Keratinocyte (primary cell): ENCODE measurements at regions not wholly inside any gene's neighbourhood (a gene's known extent, or its start where the extent isn't known, plus 50 kb on each side); places are given as distances from the start of the nearest gene placed in this dataset.

Source experiments
- DNase-seq: peaks from one replicate; pipeline ENCODE4 v3.0.0-alpha.2; 2011; ENCODE audit warnings: low read depth, missing footprints, low spot score
- FAIRE-seq: peaks from 2 replicates; lab custom pipeline; 2011; peaks lifted over from hg19 to GRCh38; lab: Jason Lieb, UNC
- H2AFZ ChIP-seq: 2 replicates; pipeline ENCODE4 v1.6.0; 2012; ENCODE audit warnings: low read length, control low read depth, inconsistent platforms; ENCODE audit not compliant: control insufficient read depth
- H3K27ac ChIP-seq: 2 replicates; pipeline ENCODE4 v1.5.1; 2011; ENCODE audit warnings: low read length; ENCODE audit not compliant: control insufficient read depth, insufficient read depth
- H3K27me3 ChIP-seq: 3 replicates; pipeline ENCODE4 v1.6.0; 2011; ENCODE audit warnings: low read length; ENCODE audit not compliant: control insufficient read depth, insufficient read depth; ENCODE audit errors: extremely low read depth
- H3K36me3 ChIP-seq, 2 experiments: 2 replicates in 1 of 2; 3 replicates in 1 of 2; pipeline ENCODE4 v1.5.1; 2011; ENCODE audit warnings: low read length in 2 of 2, mild to moderate bottlenecking in 1 of 2; ENCODE audit not compliant: control insufficient read depth in 2 of 2, insufficient read depth in 2 of 2; ENCODE audit errors: extremely low read depth in 1 of 2
- H3K4me1 ChIP-seq: 3 replicates; pipeline ENCODE4 v1.5.1; 2011; ENCODE audit warnings: low read length; ENCODE audit not compliant: control insufficient read depth, insufficient read depth; ENCODE audit errors: extremely low read depth
- H3K4me2 ChIP-seq: 3 replicates; pipeline ENCODE4 v1.6.0; 2011; ENCODE audit warnings: low read depth, low read length; ENCODE audit not compliant: control insufficient read depth, insufficient read depth; ENCODE audit errors: extremely low read depth
- H3K4me3 ChIP-seq, 3 experiments: fragments of 200-600 bp in 1 of 3; sonication (generic) in 1 of 3; 2 replicates in 2 of 3; 3 replicates in 1 of 3; pipeline ENCODE4 v1.5.1; 2011 to 2016; ENCODE audit warnings: low read length in 3 of 3, mild to moderate bottlenecking in 3 of 3, control low read depth in 2 of 3, inconsistent platforms in 1 of 3, low read depth in 1 of 3, mixed read lengths in 1 of 3, mixed run types in 1 of 3, moderate library complexity in 1 of 3; ENCODE audit not compliant: control insufficient read depth in 2 of 3, insufficient read depth in 2 of 3; ENCODE audit errors: extremely low read depth in 1 of 3
- H3K79me2 ChIP-seq: 2 replicates; pipeline ENCODE4 v1.6.0; 2012; ENCODE audit warnings: low read length; ENCODE audit not compliant: control insufficient read depth, insufficient read depth
- H3K9ac ChIP-seq: 3 replicates; pipeline ENCODE4 v1.6.0; 2011; ENCODE audit warnings: low read length; ENCODE audit not compliant: control insufficient read depth, insufficient read depth; ENCODE audit errors: extremely low read depth
- H3K9me1 ChIP-seq: 3 replicates; pipeline ENCODE4 v1.6.0; 2011; ENCODE audit warnings: low read length; ENCODE audit not compliant: control insufficient read depth, insufficient read depth; ENCODE audit errors: extremely low read depth
- H3K9me3 ChIP-seq: 2 replicates; pipeline ENCODE4 v1.5.1; 2012; ENCODE audit warnings: low read depth, low read length; ENCODE audit not compliant: control insufficient read depth
- H4K20me1 ChIP-seq: 3 replicates; pipeline ENCODE4 v1.6.0; 2011; ENCODE audit warnings: low read length; ENCODE audit not compliant: control insufficient read depth, insufficient read depth; ENCODE audit errors: extremely low read depth
- EZH2 ChIP-seq: IDR thresholded peaks from one replicate; pipeline ENCODE4 v1.6.1; 2012; ENCODE audit warnings: inconsistent platforms, mild to moderate bottlenecking, low read length, moderate library complexity
- dilution Hi-C: fragments of 300-500 bp; cut with MboI; formaldehyde crosslinking; loops from one replicate; pipeline ENCODE4 v1.7.0; 2020; ENCODE audit warnings: low sequenced_read_pairs; ENCODE audit not compliant: extremely low pct_ligation_motif_present
- TF ChIP-seq, protein P1 (sequence below), 3 experiments: IDR thresholded peaks in 1 of 3; conservative IDR thresholded peaks in 1 of 3; optimal IDR thresholded peaks in 1 of 3; 2 replicates in 2 of 3; 3 replicates in 1 of 3; pipeline versions ENCODE3 to v1.5.1; 2011; ENCODE audit warnings: low read length in 3 of 3, mild to moderate bottlenecking in 3 of 3, moderate library complexity in 2 of 3, control low read depth in 1 of 3, inconsistent platforms in 1 of 3; ENCODE audit not compliant: insufficient read depth in 2 of 3; ENCODE audit errors: extremely low read depth in 1 of 3

DNA sequence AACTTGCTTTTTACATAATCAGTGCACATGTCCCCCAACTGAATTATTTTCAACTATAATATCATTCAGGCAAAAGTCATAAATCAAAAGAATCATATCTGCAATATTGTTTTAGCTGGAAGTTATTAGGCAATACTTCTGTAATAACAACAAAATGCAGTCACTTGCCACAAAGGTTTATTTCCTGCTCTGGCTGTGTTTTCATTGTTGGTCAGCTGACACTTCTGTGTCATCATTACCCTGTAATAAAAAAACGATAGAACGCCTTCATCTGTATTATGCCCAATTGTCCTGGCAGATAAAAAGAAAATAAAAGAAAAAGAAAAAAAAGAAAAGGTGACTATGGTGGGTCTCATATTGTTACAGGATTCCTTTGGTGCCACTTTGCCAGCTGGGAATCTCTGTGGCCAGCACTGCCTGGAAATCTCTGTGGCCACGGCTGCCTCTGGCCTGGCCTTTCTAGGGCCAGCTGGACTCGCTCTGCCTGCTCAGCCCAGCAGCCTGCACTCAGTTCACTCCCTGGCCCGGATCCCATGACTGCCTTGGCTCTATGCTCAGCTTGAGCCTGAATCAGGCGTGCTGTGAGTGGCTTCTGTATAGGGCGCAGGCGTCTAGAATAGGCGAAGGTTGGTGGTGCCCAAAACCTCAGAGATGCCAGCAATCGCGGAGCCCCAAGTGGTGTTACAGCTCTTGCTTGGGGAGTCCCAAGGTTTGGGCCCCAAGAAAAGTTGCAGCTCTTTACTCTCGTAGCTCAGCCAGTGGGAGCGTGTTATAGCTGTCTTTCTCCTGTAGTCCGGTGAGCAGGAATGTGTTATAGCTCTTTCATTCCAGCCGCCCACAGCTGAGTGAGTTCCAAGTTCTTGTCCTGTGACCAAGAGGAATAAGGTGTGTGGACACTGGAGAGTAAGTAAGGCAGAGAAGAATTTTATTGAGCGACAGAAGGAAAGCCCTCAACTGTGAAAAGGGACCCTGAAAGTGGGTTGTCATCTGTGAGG is 1227.1 kb downstream of the SLITRK1 start:
- H3K4me1 ChIP-seq = no peaks in the 10 kb centered on the region
- H3K27ac ChIP-seq = no peak overlapping the region
- H3K9ac ChIP-seq = no peak overlapping the region
- no peak overlapping the region for H3K4me2 ChIP-seq
- H3K4me3 ChIP-seq = no peak overlapping the region
- H3K27me3 ChIP-seq = no peaks in the 10 kb centered on the region
- H3K9me1 ChIP-seq = no peaks in the 10 kb centered on the region
- no peak for FAIRE-seq
- dilution Hi-C loops = no loop called here
- TF ChIP-seq, protein P1, sequence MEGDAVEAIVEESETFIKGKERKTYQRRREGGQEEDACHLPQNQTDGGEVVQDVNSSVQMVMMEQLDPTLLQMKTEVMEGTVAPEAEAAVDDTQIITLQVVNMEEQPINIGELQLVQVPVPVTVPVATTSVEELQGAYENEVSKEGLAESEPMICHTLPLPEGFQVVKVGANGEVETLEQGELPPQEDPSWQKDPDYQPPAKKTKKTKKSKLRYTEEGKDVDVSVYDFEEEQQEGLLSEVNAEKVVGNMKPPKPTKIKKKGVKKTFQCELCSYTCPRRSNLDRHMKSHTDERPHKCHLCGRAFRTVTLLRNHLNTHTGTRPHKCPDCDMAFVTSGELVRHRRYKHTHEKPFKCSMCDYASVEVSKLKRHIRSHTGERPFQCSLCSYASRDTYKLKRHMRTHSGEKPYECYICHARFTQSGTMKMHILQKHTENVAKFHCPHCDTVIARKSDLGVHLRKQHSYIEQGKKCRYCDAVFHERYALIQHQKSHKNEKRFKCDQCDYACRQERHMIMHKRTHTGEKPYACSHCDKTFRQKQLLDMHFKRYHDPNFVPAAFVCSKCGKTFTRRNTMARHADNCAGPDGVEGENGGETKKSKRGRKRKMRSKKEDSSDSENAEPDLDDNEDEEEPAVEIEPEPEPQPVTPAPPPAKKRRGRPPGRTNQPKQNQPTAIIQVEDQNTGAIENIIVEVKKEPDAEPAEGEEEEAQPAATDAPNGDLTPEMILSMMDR (optimal IDR thresholded peaks at IDR 0.05 in 1 of 3, IDR thresholded peaks at IDR 0.05 in 1 of 3, conservative IDR thresholded peaks at IDR 0.05 in 1 of 3; ENCODE audit: extremely low read depth in 1 of 3, insufficient read depth in 2 of 3, low read length in 3 of 3) = no peak
- TF ChIP-seq EZH2 = no peak
- H3K79me2 ChIP-seq = no peaks in the 10 kb centered on the region
- no peak overlapping the region for H2AFZ ChIP-seq
- H3K36me3 ChIP-seq = no peaks in the 10 kb centered on the region
- no peaks in the 10 kb centered on the region for H3K9me3 ChIP-seq
- no peaks in the 10 kb centered on the region for H4K20me1 ChIP-seq
- DNase-seq = no peak

DNA sequence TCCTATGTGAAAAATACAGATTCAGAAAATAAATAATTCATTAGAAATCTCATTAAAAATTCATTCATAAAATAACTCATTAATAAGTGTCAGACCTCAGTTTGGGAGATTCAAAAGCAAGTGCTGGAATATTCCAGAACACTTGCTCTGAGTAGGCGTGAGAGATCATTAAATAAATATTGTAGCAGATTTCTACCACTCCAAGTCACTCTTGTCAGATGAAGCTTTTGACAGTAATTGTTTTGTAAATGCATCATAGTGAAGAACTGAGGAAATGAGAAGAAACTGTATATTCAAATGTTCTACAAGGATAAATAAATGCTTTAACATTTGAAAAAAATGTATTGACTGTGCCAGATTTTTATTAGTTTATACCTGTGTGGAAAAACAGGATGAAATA is 1228.1 kb downstream of the SLITRK1 start:
- TF ChIP-seq, protein P1 (optimal IDR thresholded peaks at IDR 0.05 in 1 of 3, IDR thresholded peaks at IDR 0.05 in 1 of 3, conservative IDR thresholded peaks at IDR 0.05 in 1 of 3; ENCODE audit: extremely low read depth in 1 of 3, insufficient read depth in 2 of 3, low read length in 3 of 3) = no peak
- TF ChIP-seq EZH2 = no peak
- no peaks in the 10 kb centered on the region for H3K9me1 ChIP-seq
- H2AFZ ChIP-seq = no peak overlapping the region
- dilution Hi-C loops = no loop called here
- no peaks in the 10 kb centered on the region for H3K9me3 ChIP-seq
- no peak overlapping the region for H3K27ac ChIP-seq
- H3K9ac ChIP-seq = no peak overlapping the region
- no peaks in the 10 kb centered on the region for H3K4me1 ChIP-seq
- no peaks in the 10 kb centered on the region for H4K20me1 ChIP-seq
- no peak overlapping the region for H3K4me2 ChIP-seq
- no peak for FAIRE-seq
- H3K36me3 ChIP-seq = no peaks in the 10 kb centered on the region
- no peak for DNase-seq
- no peaks in the 10 kb centered on the region for H3K79me2 ChIP-seq
- no peak overlapping the region for H3K4me3 ChIP-seq
- no peaks in the 10 kb centered on the region for H3K27me3 ChIP-seq
